ENCODE measurements at regions not wholly inside any gene's neighbourhood (a gene's known extent, or its start where the extent isn't known, plus 50 kb on each side); places are given as distances from the start of the nearest gene placed in this dataset.

DNA sequence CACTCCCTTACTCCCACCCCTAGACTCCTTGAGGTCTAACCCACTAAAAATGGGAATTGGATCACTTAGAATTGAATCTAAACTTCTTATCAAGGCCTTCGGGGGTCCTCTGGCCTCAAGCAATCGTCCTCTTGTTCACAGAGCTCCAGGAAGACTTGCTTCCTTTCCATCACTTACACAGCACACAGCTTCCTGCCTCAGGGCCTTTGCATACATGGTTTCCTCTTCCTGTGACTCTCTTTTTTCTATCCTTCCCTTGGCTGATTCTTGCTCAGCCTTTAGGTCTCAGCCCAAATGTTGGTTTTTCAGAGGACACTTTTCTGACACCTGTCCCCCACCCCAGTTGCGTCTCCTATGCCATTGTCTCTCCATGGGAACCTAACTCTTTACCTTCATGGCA, 50.0 kb upstream of the ALDH1B1 start:
- peaks cover 0 to 4% (median 0%) of the 10 kb centered on the region in 12 donors for H3K4me1 ChIP-seq
- whole genome bisulfite sequencing, 4 donors: 57 to 73% (median 69%) methylated on average over 3 of the region's 3 CpGs
- ATAC-seq: no peak
- TF ChIP-seq POLR2A (IDR thresholded peaks at IDR 0.05): no peak
- TF ChIP-seq, protein P1, sequence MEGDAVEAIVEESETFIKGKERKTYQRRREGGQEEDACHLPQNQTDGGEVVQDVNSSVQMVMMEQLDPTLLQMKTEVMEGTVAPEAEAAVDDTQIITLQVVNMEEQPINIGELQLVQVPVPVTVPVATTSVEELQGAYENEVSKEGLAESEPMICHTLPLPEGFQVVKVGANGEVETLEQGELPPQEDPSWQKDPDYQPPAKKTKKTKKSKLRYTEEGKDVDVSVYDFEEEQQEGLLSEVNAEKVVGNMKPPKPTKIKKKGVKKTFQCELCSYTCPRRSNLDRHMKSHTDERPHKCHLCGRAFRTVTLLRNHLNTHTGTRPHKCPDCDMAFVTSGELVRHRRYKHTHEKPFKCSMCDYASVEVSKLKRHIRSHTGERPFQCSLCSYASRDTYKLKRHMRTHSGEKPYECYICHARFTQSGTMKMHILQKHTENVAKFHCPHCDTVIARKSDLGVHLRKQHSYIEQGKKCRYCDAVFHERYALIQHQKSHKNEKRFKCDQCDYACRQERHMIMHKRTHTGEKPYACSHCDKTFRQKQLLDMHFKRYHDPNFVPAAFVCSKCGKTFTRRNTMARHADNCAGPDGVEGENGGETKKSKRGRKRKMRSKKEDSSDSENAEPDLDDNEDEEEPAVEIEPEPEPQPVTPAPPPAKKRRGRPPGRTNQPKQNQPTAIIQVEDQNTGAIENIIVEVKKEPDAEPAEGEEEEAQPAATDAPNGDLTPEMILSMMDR (IDR thresholded peaks at IDR 0.05): no peak
- peaks cover 0 to 3% (median 0%) of the 10 kb centered on the region in 9 donors for H3K27me3 ChIP-seq
- DNase-seq: no peak
- H3K36me3 ChIP-seq: no peaks in the 10 kb centered on the region
- H3K27ac ChIP-seq: no peak overlapping the region
- no peaks in the 10 kb centered on the region for H3K9me3 ChIP-seq
- no peak overlapping the region for H3K4me3 ChIP-seq
- intact Hi-C loops (cut with DNase I): loop anchor here in 1 of 10 donors (10.0 kb wide), 1 partner anchor 58 kb away; no protein-coding TSS in a partner anchor

DNA sequence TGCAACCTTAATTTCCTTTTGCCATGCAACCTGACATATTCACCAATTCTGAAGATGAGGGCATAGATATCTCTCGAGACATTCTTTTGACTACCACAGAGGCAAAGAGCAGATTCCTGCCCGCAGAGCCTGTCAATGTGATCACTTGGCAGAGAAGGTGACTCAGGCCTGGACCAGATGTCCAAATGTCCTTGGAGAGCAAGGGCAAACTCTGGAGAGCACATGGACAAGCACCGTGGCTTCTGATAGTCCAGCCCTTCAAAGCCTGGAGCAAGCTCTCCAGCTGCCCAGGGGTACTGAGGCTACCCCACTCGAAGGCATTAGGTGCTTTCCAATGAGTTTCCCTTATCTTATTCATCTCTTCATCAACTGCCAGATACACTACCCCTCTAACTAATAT, 50.4 kb upstream of the ALDH1B1 start:
- no peak for DNase-seq
- Histone ChIP-seq H3K4me1 (peaks cover 0 to 4% (median 0%) of the 10 kb centered on the region in 12 donors), H3K27me3 (peaks cover 0 to 3% (median 0%) of the 10 kb centered on the region in 9 donors), H3K9me3 (no peaks in the 10 kb centered on the region), H3K36me3 (no peaks in the 10 kb centered on the region), H3K4me3 (no peak overlapping the region), H3K27ac (no peak overlapping the region)
- 81 to 89% (median 88%) methylated on average over 4 of the region's 4 CpGs for WGBS, 4 donors
- no peak for ATAC-seq
- TF ChIP-seq, protein P1 (IDR thresholded peaks at IDR 0.05): no peak
- no peak for TF ChIP-seq POLR2A (IDR thresholded peaks at IDR 0.05)
- intact Hi-C loops (cut with DNase I): loop anchor here in 1 of 10 donors (10.0 kb wide), 1 partner anchor 57 kb away; no protein-coding TSS in a partner anchor

DNA sequence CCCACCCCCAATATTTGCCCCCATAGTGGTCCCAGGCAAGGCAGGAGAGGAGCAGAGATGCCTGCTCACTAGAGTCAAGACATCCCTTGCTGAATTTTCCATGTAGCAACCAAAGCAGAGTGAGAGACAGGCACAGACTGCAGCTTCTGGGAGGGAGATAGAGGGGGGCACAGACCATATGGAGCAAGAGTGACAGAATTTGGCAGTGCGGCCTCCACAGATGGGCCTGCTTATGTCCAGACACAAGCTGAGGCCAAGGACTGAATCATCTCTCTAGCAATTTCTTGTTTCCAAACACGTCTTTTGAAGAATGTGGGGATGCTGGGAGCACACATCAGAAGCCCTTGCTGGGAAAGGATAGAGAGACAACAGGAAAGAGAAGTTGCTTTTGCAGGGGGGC, 53.0 kb upstream of the ALDH1B1 start:
- Histone ChIP-seq H3K27ac (no peak overlapping the region), H3K27me3 (no peaks in the 10 kb centered on the region), H3K4me1 (peaks cover 0 to 8% (median 0%) of the 10 kb centered on the region in 12 donors), H3K9me3 (no peaks in the 10 kb centered on the region), H3K4me3 (no peak overlapping the region), H3K36me3 (no peaks in the 10 kb centered on the region)
- intact Hi-C loops (cut with DNase I): no loop called here
- ATAC-seq (peak; percentile 35 to 91 (median 72)), DNase-seq (peak in 2 of 5 donors; percentile 54 to 66)
- 52 to 81% (median 75%) methylated on average over 2 of the region's 2 CpGs for WGBS, 4 donors
- no peak for TF ChIP-seq POLR2A (IDR thresholded peaks at IDR 0.05)
- TF ChIP-seq, protein P1 (IDR thresholded peaks at IDR 0.05): no peak

DNA sequence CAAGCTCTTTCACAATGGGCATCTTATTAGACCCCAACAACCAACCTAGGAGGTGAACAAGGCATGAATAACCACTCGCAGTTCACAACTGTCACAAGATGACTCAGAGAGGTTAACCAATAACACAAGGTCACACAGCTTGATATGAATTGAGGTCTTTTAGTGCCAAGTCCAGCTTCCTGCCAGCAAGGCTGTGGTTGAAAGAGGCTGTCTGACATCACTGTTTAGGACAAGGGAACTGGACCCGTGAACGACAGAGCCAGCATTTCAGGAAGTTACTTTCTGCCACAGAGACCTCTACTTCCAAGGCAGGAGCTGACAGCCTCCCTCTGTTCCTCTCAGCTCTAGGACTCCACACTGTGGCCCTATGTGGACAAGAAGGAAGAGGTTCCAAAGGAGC, 53.4 kb upstream of the ALDH1B1 start:
- ATAC-seq: peak; percentile 16 to 83 (median 48)
- intact Hi-C loops (cut with DNase I): no loop called here
- Histone ChIP-seq H3K27me3 (no peaks in the 10 kb centered on the region), H3K36me3 (no peaks in the 10 kb centered on the region), H3K9me3 (no peaks in the 10 kb centered on the region), H3K27ac (no peak overlapping the region), H3K4me3 (no peak overlapping the region), H3K4me1 (peaks cover 0 to 8% (median 0%) of the 10 kb centered on the region in 12 donors)
- DNase-seq: peak in 1 of 5 donors; percentile 53
- WGBS, 4 donors: 34 to 47% (median 44%) methylated on average over 3 of the region's 3 CpGs
- TF ChIP-seq, protein P1 (IDR thresholded peaks at IDR 0.05): no peak
- no peak for TF ChIP-seq POLR2A (IDR thresholded peaks at IDR 0.05)
